RWPE2 (cell line): ENCODE measurements at regions not wholly inside any gene's neighbourhood (a gene's known extent, or its start where the extent isn't known, plus 50 kb on each side); places are given as distances from the start of the nearest gene placed in this dataset.

Experiments used
- ATAC-seq: fragments of 200-7000 bp; cut with Tn5 transposase; 3 replicates; pipeline ENCODE4 v1.9.1; 2021; ENCODE audit warnings: low read depth
- DNase-seq: peaks from one replicate; pipeline ENCODE4 v3.0.0-alpha.2; 2020; ENCODE audit warnings: low spot score
- H3K27ac ChIP-seq: fragments of 450-650 bp; 2 replicates; pipeline ENCODE4 v1.5.1; 2017; ENCODE audit warnings: mild to moderate bottlenecking; ENCODE audit not compliant: poor library complexity, severe bottlenecking
- H3K27me3 ChIP-seq: fragments of 250-450 bp; sonication (Bioruptor Pico); 2 replicates; pipeline ENCODE4 v1.5.1; 2021; ENCODE audit warnings: mild to moderate bottlenecking, moderate library complexity; ENCODE audit not compliant: insufficient read depth, poor library complexity, severe bottlenecking
- H3K36me3 ChIP-seq: fragments of 250-450 bp; sonication (Bioruptor Pico); 2 replicates; pipeline ENCODE4 v1.5.1; 2020; ENCODE audit warnings: low read depth, mild to moderate bottlenecking, moderate library complexity
- H3K4me1 ChIP-seq: fragments of 250-450 bp; sonication (Bioruptor Pico); 2 replicates; pipeline ENCODE4 v1.5.1; 2021; ENCODE audit warnings: mild to moderate bottlenecking, moderate library complexity; ENCODE audit not compliant: insufficient read depth, poor library complexity, severe bottlenecking
- H3K4me3 ChIP-seq: fragments of 250-450 bp; sonication (Bioruptor Pico); 2 replicates; pipeline ENCODE4 v1.5.1; 2021; ENCODE audit warnings: mild to moderate bottlenecking, moderate library complexity; ENCODE audit not compliant: severe bottlenecking
- H3K9me3 ChIP-seq: fragments of 250-450 bp; sonication (Bioruptor Pico); 2 replicates; pipeline ENCODE4 v1.5.1; 2021; ENCODE audit warnings: mild to moderate bottlenecking, moderate library complexity; ENCODE audit not compliant: severe bottlenecking
- TF ChIP-seq, protein P1 (sequence below): fragments of 450-650 bp; IDR thresholded peaks from one replicate; pipeline ENCODE4 v1.5.1; 2017; ENCODE audit warnings: mild to moderate bottlenecking, moderate library complexity; ENCODE audit not compliant: poor library complexity, severe bottlenecking

- Histone ChIP-seq H3K27me3 (no peaks in the 10 kb centered on the region), H3K4me1 (no peaks in the 10 kb centered on the region), H3K4me3 (no peak overlapping the region), H3K27ac (no peak overlapping the region), H3K9me3 (no peaks in the 10 kb centered on the region), H3K36me3 (no peaks in the 10 kb centered on the region)
- DNase-seq (no peak), ATAC-seq (no peak; the same call in 2 of the 3 replicates)
- TF ChIP-seq, protein P1, sequence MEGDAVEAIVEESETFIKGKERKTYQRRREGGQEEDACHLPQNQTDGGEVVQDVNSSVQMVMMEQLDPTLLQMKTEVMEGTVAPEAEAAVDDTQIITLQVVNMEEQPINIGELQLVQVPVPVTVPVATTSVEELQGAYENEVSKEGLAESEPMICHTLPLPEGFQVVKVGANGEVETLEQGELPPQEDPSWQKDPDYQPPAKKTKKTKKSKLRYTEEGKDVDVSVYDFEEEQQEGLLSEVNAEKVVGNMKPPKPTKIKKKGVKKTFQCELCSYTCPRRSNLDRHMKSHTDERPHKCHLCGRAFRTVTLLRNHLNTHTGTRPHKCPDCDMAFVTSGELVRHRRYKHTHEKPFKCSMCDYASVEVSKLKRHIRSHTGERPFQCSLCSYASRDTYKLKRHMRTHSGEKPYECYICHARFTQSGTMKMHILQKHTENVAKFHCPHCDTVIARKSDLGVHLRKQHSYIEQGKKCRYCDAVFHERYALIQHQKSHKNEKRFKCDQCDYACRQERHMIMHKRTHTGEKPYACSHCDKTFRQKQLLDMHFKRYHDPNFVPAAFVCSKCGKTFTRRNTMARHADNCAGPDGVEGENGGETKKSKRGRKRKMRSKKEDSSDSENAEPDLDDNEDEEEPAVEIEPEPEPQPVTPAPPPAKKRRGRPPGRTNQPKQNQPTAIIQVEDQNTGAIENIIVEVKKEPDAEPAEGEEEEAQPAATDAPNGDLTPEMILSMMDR, result no peak
These were observed 253.2 kb upstream of the RASGEF1B start for GRCh38 chr4:81724925-81725329.

- no peaks in the 10 kb centered on the region for H3K9me3 ChIP-seq
- no peaks in the 10 kb centered on the region for H3K4me1 ChIP-seq
- H3K27ac ChIP-seq, result no peak overlapping the region
- H3K36me3 ChIP-seq, result no peaks in the 10 kb centered on the region
- no peak for DNase-seq
- no peak overlapping the region for H3K4me3 ChIP-seq
- ATAC-seq, result no peak
- H3K27me3 ChIP-seq, result no peaks in the 10 kb centered on the region
- TF ChIP-seq, protein P1, result no peak
These were observed 252.3 kb upstream of the RASGEF1B start for GRCh38 chr4:81723927-81724587.

- ATAC-seq, result no peak
- no peak overlapping the region for H3K27ac ChIP-seq
- TF ChIP-seq, protein P1, result no peak
- no peaks in the 10 kb centered on the region for H3K9me3 ChIP-seq
- H3K4me3 ChIP-seq, result no peak overlapping the region
- no peaks in the 10 kb centered on the region for H3K36me3 ChIP-seq
- H3K27me3 ChIP-seq, result no peaks in the 10 kb centered on the region
- H3K4me1 ChIP-seq, result no peaks in the 10 kb centered on the region
- DNase-seq, result no peak
These were observed 251.5 kb upstream of the RASGEF1B start for GRCh38 chr4:81723019-81723884.

DNA sequence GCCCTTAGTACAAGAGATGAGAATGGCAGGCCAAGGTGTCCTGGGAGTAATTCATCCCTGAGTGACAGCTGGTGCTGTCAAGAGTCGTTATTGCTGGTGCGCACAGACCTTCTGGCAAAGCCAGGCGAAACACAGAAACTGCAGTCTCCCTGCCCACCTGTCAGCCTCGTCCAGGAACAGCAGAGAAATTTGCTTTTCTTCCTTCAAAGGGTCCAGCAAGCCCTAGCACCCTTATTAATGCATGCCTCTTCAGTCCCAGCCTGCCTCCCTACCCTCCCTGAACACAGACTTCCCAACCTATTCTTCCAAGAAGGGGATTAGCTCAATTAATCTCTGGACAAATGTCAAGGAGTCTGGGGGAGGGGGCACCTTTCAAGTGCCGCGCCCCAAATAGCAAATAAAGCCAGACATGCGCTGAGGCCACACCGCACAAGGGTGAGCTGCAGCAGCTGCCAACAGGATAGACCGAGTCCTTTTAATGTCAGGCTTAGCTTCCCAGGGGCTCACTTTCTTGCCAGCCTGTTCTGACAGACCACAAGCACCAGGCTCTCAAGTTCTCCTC, 250.7 kb upstream of the RASGEF1B start:
- Histone ChIP-seq H3K36me3 (no peaks in the 10 kb centered on the region), H3K27me3 (no peaks in the 10 kb centered on the region), H3K9me3 (no peaks in the 10 kb centered on the region), H3K4me3 (no peak overlapping the region), H3K27ac (no peak overlapping the region), H3K4me1 (no peaks in the 10 kb centered on the region)
- TF ChIP-seq, protein P1, result no peak
- ATAC-seq (no peak), DNase-seq (no peak)
